Stimulated activated effector memory CD8-positive, alpha-beta T cell treated with anti-CD3 and anti-CD28 coated beads, Interleukin-12 subunit alpha, Interleukin-12 subunit beta, amount 100 ng/mL, for 72 hours (primary cell): ENCODE measurements at regions not wholly inside any gene's neighbourhood (a gene's known extent, or its start where the extent isn't known, plus 50 kb on each side); places are given as distances from the start of the nearest gene placed in this dataset.
A peak's percentile ranks its signal among the peaks of the same experiment; 100 is the strongest.

Experiments
- ATAC-seq: fragments of 150-1000 bp; cut with Tn5 transposase; 2 replicates; pipeline ENCODE4 v1.10.0; 2021
- DNase-seq, 2 donors: peaks; one replicate each; pipeline ENCODE4 v3.0.0; 2021 to 2022; ENCODE audit warnings: low spot score in 2 of 2
- H3K27ac Mint-ChIP-seq: one replicate; pipeline ENCODE4 v1.8.0; 2022; ENCODE audit warnings: mild to moderate bottlenecking, mixed read lengths
- H3K36me3 Mint-ChIP-seq: one replicate; pipeline ENCODE4 v1.8.0; 2022; ENCODE audit warnings: mild to moderate bottlenecking, mixed read lengths
- H3K4me1 Mint-ChIP-seq: one replicate; pipeline ENCODE4 v1.8.0; 2022; ENCODE audit warnings: mixed read lengths
- H3K4me3 Mint-ChIP-seq: one replicate; pipeline ENCODE4 v1.8.0; 2022; ENCODE audit warnings: mild to moderate bottlenecking, mixed read lengths
- H3K9me3 Mint-ChIP-seq: one replicate; pipeline ENCODE4 v1.8.0; 2022; ENCODE audit warnings: mixed read lengths

DNA sequence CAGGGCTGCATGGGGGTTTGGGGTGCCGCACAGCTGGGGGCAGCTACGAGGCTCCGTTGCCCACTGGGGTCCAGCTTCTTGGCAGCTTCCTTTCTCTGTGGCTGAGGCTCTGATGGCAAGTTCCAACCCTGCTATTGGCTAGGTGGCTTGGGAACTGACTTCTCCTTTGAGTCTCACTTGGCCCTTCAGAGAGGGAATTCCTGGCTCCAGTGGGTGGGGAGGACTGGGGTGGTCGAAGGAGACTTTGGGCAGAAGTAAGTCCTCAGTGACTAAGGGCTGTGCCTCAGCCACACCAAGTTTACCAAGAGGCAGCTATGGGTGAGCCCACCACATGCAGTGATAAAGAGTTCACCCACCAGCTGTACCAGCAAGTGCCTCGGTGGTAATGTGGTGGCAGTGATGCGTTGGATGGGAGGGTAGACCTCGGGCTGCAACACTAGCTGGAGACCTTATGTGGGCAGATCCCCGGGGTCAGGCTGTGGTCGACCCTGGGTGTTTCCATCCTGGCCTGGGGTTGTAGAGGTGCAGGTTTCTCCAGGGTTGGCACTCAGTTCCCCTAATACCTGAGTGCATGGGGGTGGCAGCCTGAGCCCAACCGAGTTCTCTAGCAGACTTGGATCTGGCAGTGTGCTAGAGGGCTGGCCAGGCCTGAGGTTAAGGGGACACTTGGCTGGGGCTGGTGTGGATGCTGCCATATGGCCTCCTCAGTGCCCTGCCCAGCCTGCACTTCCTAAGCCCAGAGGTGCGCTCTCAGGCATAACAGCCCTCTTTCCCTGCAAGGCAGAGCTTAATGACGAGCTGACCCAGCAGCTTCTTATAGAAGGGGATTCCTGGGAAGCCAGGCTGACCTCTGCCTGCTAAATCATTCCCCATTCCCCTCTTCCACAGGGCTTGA lies 197.0 kb upstream of the CADM1 start:
- Mint-ChIP-seq H3K4me3 (no peak overlapping the region), H3K27ac (no peak overlapping the region), H3K9me3 (peaks cover 3% of the 10 kb centered on the region), H3K4me1 (no peaks in the 10 kb centered on the region), H3K36me3 (no peaks in the 10 kb centered on the region)
- DNase-seq (no peak), ATAC-seq (peak; percentile 29)

DNA sequence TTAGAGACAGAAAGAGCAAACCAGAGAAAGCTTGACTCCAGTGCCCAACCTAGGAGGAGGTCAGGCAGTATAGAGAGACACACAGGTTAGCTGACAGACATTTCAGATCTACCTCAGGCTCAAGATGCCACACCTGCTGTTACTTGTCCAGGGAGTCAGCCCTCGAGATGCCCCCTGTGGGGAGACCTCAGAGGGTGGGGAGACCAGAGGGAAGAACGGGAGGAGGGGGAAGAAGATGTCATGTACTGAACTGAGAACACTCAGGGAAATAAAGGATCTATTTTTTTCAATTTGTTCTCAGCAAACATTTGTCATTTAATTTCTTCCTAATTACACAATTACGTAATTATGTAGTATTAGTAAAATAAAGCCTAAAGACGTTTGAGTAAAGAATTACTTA lies 196.3 kb upstream of the CADM1 start:
- Mint-ChIP-seq H3K27ac (no peak overlapping the region), H3K4me3 (no peak overlapping the region), H3K4me1 (no peaks in the 10 kb centered on the region), H3K9me3 (peaks cover 3% of the 10 kb centered on the region), H3K36me3 (no peaks in the 10 kb centered on the region)
- ATAC-seq (no peak), DNase-seq (no peak)

DNA sequence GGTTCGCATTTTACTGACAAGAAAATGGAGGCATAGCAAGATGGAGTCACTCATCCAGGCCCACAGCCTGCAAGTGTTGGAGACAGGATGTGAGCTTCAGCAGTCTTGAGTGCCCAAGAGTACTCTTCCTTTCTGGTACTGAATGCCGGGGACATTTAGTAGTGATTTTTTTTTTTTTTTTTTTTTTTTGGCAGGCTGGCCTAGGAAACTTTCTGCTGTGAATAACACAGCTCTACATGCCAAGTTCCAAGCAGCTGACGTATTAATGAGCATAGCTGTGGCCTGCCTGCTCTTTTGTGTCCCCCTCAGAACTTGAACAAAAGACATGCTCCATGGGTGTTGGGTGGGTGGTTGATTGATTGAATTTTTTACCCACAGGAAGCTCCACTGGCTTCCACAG lies 195.5 kb upstream of the CADM1 start:
- Mint-ChIP-seq H3K4me1 (no peaks in the 10 kb centered on the region), H3K36me3 (no peaks in the 10 kb centered on the region), H3K4me3 (no peak overlapping the region), H3K9me3 (peaks cover 3% of the 10 kb centered on the region), H3K27ac (no peak overlapping the region)
- DNase-seq: no peak
- ATAC-seq: no peak

DNA sequence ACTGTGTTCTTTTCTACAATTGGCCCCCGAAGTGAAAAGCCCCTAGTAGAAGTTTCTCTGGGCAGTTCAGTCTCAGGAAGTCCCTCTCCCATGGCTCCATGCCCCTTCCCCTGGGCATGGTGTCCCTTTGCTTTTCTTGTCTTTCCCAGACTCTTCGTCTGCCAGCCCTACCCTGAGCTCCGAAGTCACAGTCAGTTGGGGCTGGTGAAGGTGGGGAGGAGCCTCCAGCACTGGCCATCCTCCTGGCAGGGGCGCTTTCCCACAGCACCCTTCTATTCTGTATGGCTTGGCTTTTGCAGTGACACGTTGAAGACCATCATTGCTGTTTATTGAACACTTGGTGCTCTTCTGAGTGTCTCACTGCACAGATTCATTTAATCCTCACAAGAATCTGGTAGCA lies 195.1 kb upstream of the CADM1 start:
- Mint-ChIP-seq H3K9me3 (peaks cover under 1% of the 10 kb centered on the region), H3K4me3 (no peak overlapping the region)
- no peak for DNase-seq

DNA sequence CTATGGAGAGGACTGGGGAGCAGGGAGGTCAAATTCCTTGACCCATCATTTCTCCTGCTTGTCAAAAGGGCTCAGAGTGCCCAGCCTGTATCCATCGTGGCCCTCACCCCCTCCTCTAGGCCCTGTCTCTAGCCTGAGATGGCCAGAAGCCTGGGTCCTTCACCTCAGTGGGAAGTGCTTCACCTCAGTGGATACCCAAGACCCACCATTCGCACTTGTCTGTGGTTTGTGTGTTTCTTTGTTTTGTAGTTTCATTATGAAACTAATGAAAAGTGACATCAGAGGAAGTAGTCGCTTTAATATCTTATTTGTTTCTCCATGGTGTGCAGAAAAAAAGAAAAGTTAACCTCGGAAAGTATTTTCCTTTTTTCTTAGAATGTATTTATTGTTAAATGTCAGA lies 194.0 kb upstream of the CADM1 start:
- no peak overlapping the region for H3K27ac Mint-ChIP-seq
- no peak for DNase-seq
- no peak overlapping the region for H3K4me3 Mint-ChIP-seq
- no peaks in the 10 kb centered on the region for H3K9me3 Mint-ChIP-seq
- H3K36me3 Mint-ChIP-seq: no peaks in the 10 kb centered on the region
- no peak for ATAC-seq
- no peaks in the 10 kb centered on the region for H3K4me1 Mint-ChIP-seq

More for the DNA sequence above, 195.1 kb upstream of the CADM1 start:
- ATAC-seq: no peak
- H3K27ac Mint-ChIP-seq: no peak overlapping the region
- no peaks in the 10 kb centered on the region for H3K36me3 Mint-ChIP-seq
- H3K4me1 Mint-ChIP-seq: no peaks in the 10 kb centered on the region

DNA sequence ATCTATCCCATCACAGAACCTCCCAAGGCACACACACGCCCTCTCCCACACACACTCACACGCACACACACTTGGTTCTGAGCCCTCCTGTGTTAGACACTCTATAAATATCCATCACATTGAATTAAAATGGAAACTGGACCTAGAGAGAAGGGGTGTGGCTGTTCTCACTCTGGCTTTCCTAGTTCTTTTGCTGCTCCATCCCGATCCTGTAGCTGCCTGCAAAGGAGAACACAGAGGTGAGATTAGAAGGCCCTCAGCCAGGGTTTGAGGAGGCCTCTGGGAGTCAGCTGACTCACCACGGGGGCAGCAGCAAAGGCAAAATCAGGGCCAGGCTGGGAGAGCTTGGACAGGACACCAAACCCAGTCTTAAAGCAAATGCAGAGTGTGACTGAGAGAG lies 192.3 kb upstream of the CADM1 start:
- no peaks in the 10 kb centered on the region for H3K9me3 Mint-ChIP-seq
- H3K27ac Mint-ChIP-seq: no peak overlapping the region
- no peak for DNase-seq
- H3K4me3 Mint-ChIP-seq: no peak overlapping the region
- no peaks in the 10 kb centered on the region for H3K4me1 Mint-ChIP-seq
- H3K36me3 Mint-ChIP-seq: no peaks in the 10 kb centered on the region
- no peak for ATAC-seq

DNA sequence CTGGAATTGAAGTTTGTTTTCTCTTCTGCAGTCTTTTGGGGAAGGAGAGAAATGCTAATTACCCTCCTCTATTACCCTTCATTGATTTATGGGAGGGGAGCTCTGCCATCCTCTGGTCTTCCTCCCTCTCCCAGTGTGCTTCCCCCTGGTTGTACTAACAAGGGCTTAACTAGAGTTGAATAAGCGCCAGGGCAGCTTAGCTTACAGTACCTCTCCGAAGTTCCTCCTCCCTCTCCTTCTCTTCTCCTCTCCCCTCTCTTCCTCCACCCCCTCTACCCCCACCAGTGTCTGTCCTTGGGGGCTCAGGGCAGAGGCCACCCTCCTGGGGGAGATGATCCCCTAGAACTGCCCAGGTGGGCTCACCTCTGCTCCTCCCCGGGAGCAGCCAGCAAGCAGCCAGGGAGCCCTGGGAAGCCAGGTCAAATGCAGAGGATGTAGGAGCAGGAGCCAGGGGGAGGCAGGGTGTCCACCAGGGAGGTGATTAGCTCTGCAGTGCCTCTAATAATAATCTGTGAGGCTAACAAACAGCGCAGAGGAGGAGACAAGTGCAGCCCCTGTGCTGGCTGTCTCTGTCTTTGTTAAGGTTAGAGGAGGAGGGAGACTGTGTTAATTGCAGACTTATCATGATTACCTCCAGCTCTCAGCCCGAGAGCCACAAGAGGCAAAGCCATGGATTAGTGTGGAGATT lies 191.6 kb upstream of the CADM1 start:
- H3K27ac Mint-ChIP-seq: no peak overlapping the region
- ATAC-seq: no peak

DNA sequence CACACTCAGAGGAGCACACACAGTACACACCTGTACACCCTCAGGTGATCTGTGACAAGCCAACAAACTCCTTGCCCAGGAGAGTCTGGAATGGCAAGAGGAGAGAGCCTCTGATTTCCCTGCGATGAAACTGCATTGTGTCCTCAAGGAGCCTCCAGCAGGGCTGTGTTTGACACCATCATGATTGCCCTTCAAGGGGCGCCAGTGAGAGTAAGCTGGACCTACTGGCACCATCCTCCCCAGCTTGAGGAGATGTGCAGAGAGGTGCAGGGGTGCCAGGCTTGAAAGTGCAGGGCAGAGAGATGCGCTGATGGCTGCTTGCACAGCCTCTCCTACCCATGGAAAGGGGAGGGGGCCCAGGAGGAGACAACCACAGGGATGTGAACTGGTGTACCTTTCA lies 188.8 kb upstream of the CADM1 start:
- no peaks in the 10 kb centered on the region for H3K4me1 Mint-ChIP-seq
- H3K4me3 Mint-ChIP-seq: no peak overlapping the region
- H3K36me3 Mint-ChIP-seq: no peaks in the 10 kb centered on the region
- H3K27ac Mint-ChIP-seq: no peak overlapping the region
- no peaks in the 10 kb centered on the region for H3K9me3 Mint-ChIP-seq
- DNase-seq: no peak
- no peak for ATAC-seq

More for the DNA sequence above, 191.6 kb upstream of the CADM1 start:
- no peak for DNase-seq
- Mint-ChIP-seq H3K4me1 (no peaks in the 10 kb centered on the region), H3K9me3 (no peaks in the 10 kb centered on the region), H3K36me3 (no peaks in the 10 kb centered on the region), H3K4me3 (no peak overlapping the region)

DNA sequence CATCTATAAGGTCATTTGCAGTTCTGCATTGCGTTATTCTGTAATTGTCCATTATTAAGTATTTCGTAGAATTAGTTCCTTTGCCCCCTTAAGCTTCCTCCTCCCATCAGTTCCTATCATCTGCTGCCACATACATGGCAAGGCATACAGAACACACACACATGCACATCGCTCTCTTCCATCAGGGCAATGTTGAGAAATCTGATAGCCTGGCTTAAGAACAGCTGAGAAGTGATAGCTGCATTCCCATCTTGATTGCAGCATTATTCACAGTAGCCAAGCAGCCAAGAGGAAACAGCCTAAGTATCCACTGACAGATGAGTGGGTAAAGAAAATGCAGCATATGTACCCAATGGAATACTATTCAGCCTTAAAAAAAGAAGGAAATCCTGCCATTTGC lies 186.8 kb upstream of the CADM1 start:
- no peaks in the 10 kb centered on the region for H3K4me1 Mint-ChIP-seq
- DNase-seq (no peak), ATAC-seq (no peak)
- H3K9me3 Mint-ChIP-seq: peaks cover 6% of the 10 kb centered on the region
- H3K4me3 Mint-ChIP-seq: no peak overlapping the region
- no peaks in the 10 kb centered on the region for H3K36me3 Mint-ChIP-seq
- no peak overlapping the region for H3K27ac Mint-ChIP-seq

DNA sequence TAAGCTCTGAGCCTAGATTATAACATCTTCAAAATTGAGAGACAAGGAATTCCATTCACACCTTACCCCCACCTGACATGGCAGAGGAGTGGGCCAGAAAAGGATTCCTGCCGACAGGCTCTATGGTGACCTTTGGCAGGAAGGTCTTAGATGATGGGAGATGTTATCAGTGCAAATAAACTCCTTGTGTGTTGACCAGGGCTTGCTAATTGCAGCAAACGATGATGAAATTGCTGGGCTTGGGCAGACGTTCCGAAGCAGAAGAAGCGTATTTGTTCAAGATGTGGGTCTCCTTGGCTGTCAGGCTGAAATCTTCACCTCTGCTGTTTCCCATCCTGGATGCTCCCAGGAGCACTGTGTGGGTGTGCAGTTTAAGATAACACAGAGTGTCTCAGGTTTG lies 183.7 kb upstream of the CADM1 start:
- no peaks in the 10 kb centered on the region for H3K36me3 Mint-ChIP-seq

DNA sequence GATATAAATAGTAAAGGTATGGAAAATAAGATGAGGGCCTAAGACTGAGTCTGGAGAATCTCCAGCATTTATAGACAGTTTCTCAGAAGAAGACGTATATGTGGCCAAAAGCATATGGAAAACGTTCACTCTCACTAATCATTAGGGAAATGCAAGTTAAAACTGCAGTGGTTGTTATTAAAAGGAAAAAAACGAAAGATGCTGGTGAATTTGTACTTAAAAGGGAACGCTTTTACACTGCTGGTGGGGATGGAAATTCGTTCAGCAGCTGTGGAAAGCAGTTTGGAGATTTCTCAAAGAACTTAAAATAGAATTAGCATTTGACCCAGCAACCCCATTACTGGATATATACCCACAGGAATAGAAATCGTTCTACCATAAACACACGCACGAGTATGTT lies 180.5 kb upstream of the CADM1 start:
- H3K4me1 Mint-ChIP-seq: no peaks in the 10 kb centered on the region
- H3K27ac Mint-ChIP-seq: no peak overlapping the region
- no peak for ATAC-seq
- no peak overlapping the region for H3K4me3 Mint-ChIP-seq
- H3K36me3 Mint-ChIP-seq: no peaks in the 10 kb centered on the region
- peaks cover 19% of the 10 kb centered on the region for H3K9me3 Mint-ChIP-seq
- no peak for DNase-seq

More for the DNA sequence above, 183.7 kb upstream of the CADM1 start:
- no peaks in the 10 kb centered on the region for H3K4me1 Mint-ChIP-seq
- H3K9me3 Mint-ChIP-seq: peaks cover 16% of the 10 kb centered on the region
- ATAC-seq (no peak), DNase-seq (no peak)
- no peak overlapping the region for H3K27ac Mint-ChIP-seq
- H3K4me3 Mint-ChIP-seq: no peak overlapping the region

DNA sequence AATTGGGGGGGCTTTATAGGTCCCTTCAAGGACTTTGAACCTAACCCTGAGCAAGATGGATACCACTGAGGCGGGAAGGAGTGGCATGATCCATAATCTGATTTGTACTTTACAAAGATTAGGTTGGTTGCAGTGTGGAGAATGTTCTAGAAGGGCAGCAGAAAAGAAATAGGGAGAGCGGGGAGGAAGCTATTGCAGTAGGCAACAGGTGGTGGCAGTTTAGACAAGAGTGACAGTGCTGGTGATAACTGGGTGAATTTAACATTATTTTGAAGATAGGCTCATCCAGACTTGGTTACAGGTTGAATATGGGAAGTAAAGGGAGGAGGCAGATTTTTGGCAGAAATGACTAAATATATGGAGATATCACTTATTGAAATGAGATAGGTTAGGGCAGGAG lies 179.9 kb upstream of the CADM1 start:
- H3K27ac Mint-ChIP-seq: no peak overlapping the region
- no peaks in the 10 kb centered on the region for H3K4me1 Mint-ChIP-seq
- H3K36me3 Mint-ChIP-seq: no peaks in the 10 kb centered on the region
- H3K4me3 Mint-ChIP-seq: no peak overlapping the region
- ATAC-seq (no peak), DNase-seq (no peak)
- peaks cover 19% of the 10 kb centered on the region for H3K9me3 Mint-ChIP-seq

DNA sequence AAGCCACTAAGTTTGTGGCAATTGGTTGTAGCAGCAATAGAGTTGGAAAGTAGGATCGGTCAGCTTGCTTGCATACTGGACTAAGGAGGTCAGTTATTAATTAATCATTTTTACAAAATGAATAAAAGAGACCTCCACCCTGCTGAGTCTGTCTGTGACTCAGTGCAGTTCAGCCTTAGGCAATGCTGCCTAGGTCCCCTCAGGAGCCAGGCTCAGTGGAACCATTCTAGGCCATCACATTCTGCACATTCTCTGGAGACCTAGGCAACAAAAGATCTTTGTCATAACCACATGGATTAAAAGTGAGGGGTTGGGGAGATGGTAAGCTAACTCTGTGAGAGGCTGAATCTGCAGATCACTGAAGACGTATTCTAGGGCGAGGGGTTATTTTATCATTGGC lies 178.7 kb upstream of the CADM1 start:
- DNase-seq (no peak), ATAC-seq (no peak)
- no peak overlapping the region for H3K4me3 Mint-ChIP-seq
- peaks cover 19% of the 10 kb centered on the region for H3K9me3 Mint-ChIP-seq
- no peaks in the 10 kb centered on the region for H3K36me3 Mint-ChIP-seq
- no peak overlapping the region for H3K27ac Mint-ChIP-seq
- H3K4me1 Mint-ChIP-seq: no peaks in the 10 kb centered on the region

DNA sequence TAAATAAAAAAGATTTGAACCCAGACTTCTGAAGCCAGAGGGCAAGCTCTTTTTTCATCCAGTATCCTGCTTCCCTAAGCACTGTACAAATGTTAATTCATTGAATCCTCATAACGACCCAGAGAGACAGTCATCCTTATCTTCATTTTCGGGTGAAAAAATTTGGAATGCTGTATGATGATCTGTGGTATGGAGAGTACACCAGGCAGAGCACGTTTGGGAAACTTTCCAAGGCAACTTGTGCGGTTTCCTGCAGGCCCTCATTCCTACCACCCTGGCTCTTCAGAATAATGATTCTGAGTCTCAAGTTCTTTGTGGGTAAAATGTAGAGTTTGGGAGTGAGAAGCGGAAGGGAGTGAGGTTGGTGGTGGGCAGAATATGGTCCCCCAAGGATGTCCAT lies 177.9 kb upstream of the CADM1 start:
- Mint-ChIP-seq H3K9me3 (peaks cover 19% of the 10 kb centered on the region), H3K36me3 (no peaks in the 10 kb centered on the region), H3K4me1 (no peaks in the 10 kb centered on the region), H3K27ac (no peak overlapping the region), H3K4me3 (no peak overlapping the region)
- ATAC-seq: no peak
- DNase-seq: no peak

DNA sequence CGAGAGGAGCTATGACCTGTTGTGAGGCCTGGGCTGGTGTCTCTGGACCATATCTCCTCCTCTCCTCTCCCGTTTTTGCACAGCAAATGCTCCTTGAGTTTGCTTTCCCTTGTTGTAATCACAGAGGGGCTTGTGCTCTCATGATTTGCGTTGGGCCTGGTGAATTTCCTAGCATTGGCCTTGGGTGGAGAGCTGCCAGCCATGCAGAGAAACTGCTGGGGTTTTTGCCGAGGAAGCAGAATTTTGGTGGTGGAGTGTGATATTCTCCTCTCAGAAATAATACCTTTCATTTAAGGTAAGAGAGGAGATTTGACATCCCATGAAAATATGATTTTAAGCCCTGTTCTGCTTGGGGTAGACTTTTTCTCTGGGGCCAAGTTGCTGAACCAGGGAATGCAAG lies 175.7 kb upstream of the CADM1 start:
- H3K4me1 Mint-ChIP-seq: no peaks in the 10 kb centered on the region
- H3K4me3 Mint-ChIP-seq: no peak overlapping the region
- ATAC-seq (no peak), DNase-seq (no peak)
- no peaks in the 10 kb centered on the region for H3K36me3 Mint-ChIP-seq
- no peak overlapping the region for H3K27ac Mint-ChIP-seq
- H3K9me3 Mint-ChIP-seq: peaks cover 9% of the 10 kb centered on the region

DNA sequence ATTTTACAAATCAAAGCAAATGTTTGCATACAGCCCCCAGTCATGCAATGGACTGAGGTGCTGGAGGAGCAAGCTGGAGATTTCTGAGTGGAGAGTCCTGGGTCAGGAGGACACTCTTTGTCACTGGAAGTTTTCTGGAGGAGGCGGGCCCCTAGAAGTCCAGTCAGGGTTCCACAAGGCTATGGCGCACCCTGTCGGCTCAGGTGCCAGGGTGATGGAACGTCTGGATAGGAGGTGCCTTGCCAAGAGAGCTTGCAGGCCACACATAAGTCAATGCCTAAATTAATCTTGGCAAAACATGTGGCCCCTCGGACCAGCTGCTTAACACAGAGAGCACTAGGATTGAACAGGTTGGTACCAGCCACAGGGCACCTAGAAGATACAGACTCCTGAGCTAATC lies 174.7 kb upstream of the CADM1 start:
- Mint-ChIP-seq H3K27ac (no peak overlapping the region), H3K4me3 (no peak overlapping the region), H3K9me3 (peaks cover 5% of the 10 kb centered on the region), H3K4me1 (no peaks in the 10 kb centered on the region), H3K36me3 (no peaks in the 10 kb centered on the region)
- DNase-seq (no peak), ATAC-seq (no peak)
